ENCODE measurements at regions not wholly inside any gene's neighbourhood (a gene's known extent, or its start where the extent isn't known, plus 50 kb on each side); places are given as distances from the start of the nearest gene placed in this dataset.

DNA sequence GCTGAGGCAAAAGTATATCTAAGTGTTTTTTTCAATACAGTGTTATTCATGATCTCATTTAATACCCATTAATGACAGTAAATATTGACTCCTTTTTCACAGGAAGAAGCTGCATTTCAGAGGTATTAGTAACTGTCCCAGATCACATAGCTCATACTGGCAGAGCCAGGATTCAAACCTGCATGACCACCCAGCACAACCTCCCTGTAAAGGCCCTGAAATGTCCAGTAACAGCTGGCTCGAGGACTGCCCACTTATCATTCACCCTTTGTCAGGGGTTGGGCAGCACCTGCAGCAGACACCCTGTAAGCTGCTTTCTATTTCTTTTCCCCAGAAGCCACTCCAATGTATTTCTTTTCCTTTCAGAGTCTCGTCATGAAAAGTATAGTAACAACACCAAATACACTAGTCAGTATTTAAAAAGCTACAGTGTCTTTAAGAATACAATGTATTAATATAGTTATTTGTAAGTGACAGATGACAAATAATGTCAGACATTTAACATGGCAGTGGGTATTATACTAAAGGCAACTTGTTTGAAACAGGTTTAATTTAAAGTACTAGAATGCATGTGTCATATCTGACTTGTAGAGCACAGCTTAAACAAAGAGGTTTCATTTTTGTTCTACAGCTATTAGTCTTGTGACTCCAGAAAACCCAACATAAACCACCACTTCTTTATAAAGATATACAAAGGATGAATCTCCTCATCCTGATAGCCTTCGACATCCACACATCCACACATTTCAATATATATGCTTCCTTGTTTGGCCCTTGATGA lies 841.6 kb upstream of the GJE1 start:
- TF ChIP-seq YY1 (IDR thresholded peaks at IDR 0.05; ENCODE audit: insufficient read depth, insufficient read length) (no peak), ZNF274 (IDR thresholded peaks at IDR 0.05; ENCODE audit: low read depth, low read length) (no peak)
